ENCODE measurements at regions not wholly inside any gene's neighbourhood (a gene's known extent, or its start where the extent isn't known, plus 50 kb on each side); places are given as distances from the start of the nearest gene placed in this dataset.

DNA sequence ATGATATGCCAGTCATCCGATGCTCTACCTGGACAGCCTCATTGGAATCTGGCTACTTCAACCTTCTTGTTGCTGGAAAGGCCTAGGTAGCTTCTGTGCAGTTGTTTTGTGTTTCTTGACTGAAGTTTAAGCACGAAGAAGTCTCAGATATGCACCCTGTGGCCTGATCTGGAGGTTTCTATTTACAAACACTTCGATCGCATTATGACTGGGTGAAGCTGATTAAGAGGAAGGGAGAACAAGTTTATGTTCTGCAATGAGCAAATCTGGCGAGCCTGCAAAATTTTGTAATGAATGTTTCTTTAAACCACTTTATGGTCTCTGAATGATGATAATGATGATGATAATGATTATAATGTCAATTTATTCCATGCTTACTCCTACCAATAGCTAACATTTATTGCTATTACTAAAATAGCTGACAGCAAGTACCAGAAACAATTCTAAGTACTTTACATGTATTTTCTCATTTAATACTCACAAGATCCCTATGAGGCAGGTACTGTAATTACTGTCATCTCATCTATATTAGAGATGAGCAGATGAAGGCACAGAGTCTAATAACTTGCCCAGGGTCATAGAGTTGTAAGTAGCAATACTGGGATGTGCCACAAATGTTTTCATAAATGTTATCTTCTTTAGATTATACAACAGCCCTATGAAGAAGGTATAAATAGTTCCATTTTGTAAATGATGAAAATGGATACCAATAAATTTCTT, 126.1 kb upstream of the UST start:
- DNase-seq (ENCODE audit: low read depth in 1 of 2, low spot score in 2 of 2), result no peak
- no peak overlapping the region for H3K56ac ChIP-seq (replicated peaks; ENCODE audit: insufficient read length, low read depth, low read length)
- no peak overlapping the region for H2BK5ac ChIP-seq (ENCODE audit: low read depth, low read length)
- no peaks in the 10 kb centered on the region for H3K79me2 ChIP-seq (ENCODE audit: control insufficient read depth in 1 of 2, insufficient read depth in 2 of 2, low read length in 2 of 2)
- H3K9me3 ChIP-seq (ENCODE audit: insufficient read depth in 2 of 2, low read depth in 1 of 2, low read length in 1 of 2), result no peaks in the 10 kb centered on the region
- H3K14ac ChIP-seq (ENCODE audit: insufficient read length), result no peak overlapping the region
- no peak overlapping the region for H2AK5ac ChIP-seq (ENCODE audit: low read depth, low read length)
- 93% methylated on average over 5 of the region's 5 CpGs; no CpG with 5 or more reads in 1 of the 2 experiments for WGBS, 2 experiments (ENCODE audit: extremely low coverage in 1 of 2, insufficient coverage in 1 of 2, insufficient read length in 1 of 2, insufficient replicate concordance in 2 of 2, low coverage in 1 of 2, low lambda C conversion rate in 2 of 2, missing lambda C conversion rate in 1 of 2)
- no peak overlapping the region for H3K23ac ChIP-seq (ENCODE audit: insufficient read length)
- POLR2A ChIA-PET (ENCODE audit: partially characterized antibody), result no interaction called here
- H3K18ac ChIP-seq (ENCODE audit: extremely low read depth, low read length), result no peak overlapping the region
- H4K20me1 ChIP-seq (replicated peaks in 1 of 2; ENCODE audit: control insufficient read depth in 1 of 2, insufficient read depth in 2 of 2, low read length in 2 of 2), result no peaks in the 10 kb centered on the region
- H3K23me2 ChIP-seq (ENCODE audit: low read depth, low read length), result no peaks in the 10 kb centered on the region
- H3K79me1 ChIP-seq (ENCODE audit: low read depth, low read length), result no peaks in the 10 kb centered on the region
- H3K27me3 ChIP-seq (replicated peaks in 1 of 4; ENCODE audit: control insufficient read depth in 3 of 4, extremely low read depth in 1 of 4, insufficient read depth in 3 of 4, low read length in 3 of 4), result no peaks in the 10 kb centered on the region
- no peak overlapping the region for H3K27ac ChIP-seq (ENCODE audit: low read depth, low read length)
- TF ChIP-seq PHF8 (conservative IDR thresholded peaks at IDR 0.05; ENCODE audit: low read depth, low read length) (no peak), RXRA (IDR thresholded peaks at IDR 0.05; ENCODE audit: insufficient read depth, low read depth, low read length) (no peak), CBX8 (IDR thresholded peaks at IDR 0.05; ENCODE audit: borderline replicate concordance, low read depth, low read length) (no peak), SP1 (IDR thresholded peaks at IDR 0.05; ENCODE audit: low read depth, low read length) (no peak), EGR1 (IDR thresholded peaks at IDR 0.05; ENCODE audit: borderline replicate concordance, low read depth, low read length) (no peak), SIRT6 (IDR thresholded peaks at IDR 0.05; ENCODE audit: low read length) (no peak), NANOG (IDR thresholded peaks at IDR 0.05; ENCODE audit: insufficient read depth, low read depth, low read length, poor library complexity, severe bottlenecking) (no peak), SIN3A (conservative IDR thresholded peaks at IDR 0.05 in 1 of 2, IDR thresholded peaks at IDR 0.05 in 1 of 2; ENCODE audit: low read depth in 1 of 2, low read length in 2 of 2) (no peak), POLR2A (IDR thresholded peaks at IDR 0.05; ENCODE audit: control extremely low read depth in 1 of 2, low read depth in 2 of 2, low read length in 2 of 2) (no peak), RAD21 (IDR thresholded peaks at IDR 0.05 in 1 of 2, conservative IDR thresholded peaks at IDR 0.05 in 1 of 2; ENCODE audit: low read depth in 2 of 2, low read length in 2 of 2) (no peak), TEAD4 (IDR thresholded peaks at IDR 0.05; ENCODE audit: low read depth, low read length) (no peak)
- no peak overlapping the region for H2BK15ac ChIP-seq (ENCODE audit: low read length)
- 0 out of 2 replicates have a peak overlapping the region, but pooled peaks have one; percentile 13 for H2BK20ac ChIP-seq (ENCODE audit: low read length)
- no peak overlapping the region for H2AFZ ChIP-seq (ENCODE audit: low read length)
- CTCF ChIA-PET (ENCODE audit: partially characterized antibody), result interaction anchor here (0.7 to 4.4 kb wide), 4 partner anchors 10 to 43 kb away, joined by 3 to 21 read pairs (median 3); no protein-coding TSS in a partner anchor
- no peaks in the 10 kb centered on the region for H3K36me3 ChIP-seq (ENCODE audit: control insufficient read depth in 2 of 4, insufficient read depth in 4 of 4, low read length in 3 of 4)
- peaks cover 0 to 3% (median 0%) of the 10 kb centered on the region in 4 experiments; a peak in 2 of 7 replicates for H3K4me1 ChIP-seq (replicated peaks in 1 of 4; ENCODE audit: control insufficient read depth in 3 of 4, insufficient read depth in 4 of 4, low read length in 3 of 4)
- H3K4me2 ChIP-seq (ENCODE audit: insufficient read depth in 1 of 2, low read depth in 2 of 2, low read length in 2 of 2), result no peak overlapping the region
- no peak overlapping the region for H4K91ac ChIP-seq (replicated peaks; ENCODE audit: insufficient read length, low read length)
- no peak overlapping the region for H4K5ac ChIP-seq (ENCODE audit: insufficient read length, low read depth, low read length)
- no peak overlapping the region for H3K4ac ChIP-seq (replicated peaks; ENCODE audit: insufficient read length, low read depth, low read length)
- no peak for FAIRE-seq
- no peak overlapping the region for H3K9ac ChIP-seq (replicated peaks in 1 of 4; ENCODE audit: extremely low read depth in 1 of 4, low read depth in 3 of 4, low read length in 3 of 4)
- no peak overlapping the region for H2BK12ac ChIP-seq (ENCODE audit: low read depth, low read length)
- H4K8ac ChIP-seq (ENCODE audit: extremely low read depth, insufficient read depth, low read length), result no peak overlapping the region
- no peak overlapping the region for H2BK120ac ChIP-seq (replicated peaks; ENCODE audit: low read depth, low read length)
- H3K4me3 ChIP-seq (ENCODE audit: extremely low read depth in 1 of 4, insufficient read depth in 2 of 4, low read depth in 3 of 4, low read length in 4 of 4), result no peak overlapping the region

Data from H1 (cell line).